ENCODE measurements at regions not wholly inside any gene's neighbourhood (a gene's known extent, or its start where the extent isn't known, plus 50 kb on each side); places are given as distances from the start of the nearest gene placed in this dataset.

- H3K36me3 ChIP-seq (ENCODE audit: control insufficient read depth in 2 of 3, insufficient read depth in 3 of 3, low read length in 3 of 3), result no peaks in the 10 kb centered on the region
- H3K4me3 ChIP-seq (ENCODE audit: low read length in 3 of 3), result no peak overlapping the region
- peak in 2 of 5 donors; percentile 14 to 20 for DNase-seq
- intact Hi-C loops (cut with DNase I), result no loop called here
- H3K4me1 ChIP-seq (ENCODE audit: control insufficient read depth in 2 of 3, insufficient read depth in 2 of 3, low read depth in 1 of 3, low read length in 3 of 3), result no peaks in the 10 kb centered on the region
- no peak for FAIRE-seq
- no peaks in the 10 kb centered on the region for H3K27me3 ChIP-seq (ENCODE audit: control insufficient read depth, insufficient read depth, low read length)
- no peak overlapping the region for H3K27ac ChIP-seq (ENCODE audit: low read depth in 2 of 2, low read length in 2 of 2)
- no peaks in the 10 kb centered on the region for H3K9me3 ChIP-seq (ENCODE audit: control insufficient read depth in 2 of 3, insufficient read depth in 1 of 3, low read length in 3 of 3)
- no peak for TF ChIP-seq CTCF (IDR thresholded peaks at IDR 0.05; ENCODE audit: borderline replicate concordance, extremely low read depth, insufficient read depth)
- H3K9ac ChIP-seq (ENCODE audit: low read length in 3 of 3), result no peak overlapping the region
Measured at GRCh38 chr14:43168371-43168925, 1338.6 kb downstream of the FSCB start.

GRCh38 chr14:43166163-43166562 lies 1340.9 kb downstream of the FSCB start:
- H3K36me3 ChIP-seq (ENCODE audit: control insufficient read depth in 2 of 3, insufficient read depth in 3 of 3, low read length in 3 of 3), result no peaks in the 10 kb centered on the region
- no peak for TF ChIP-seq CTCF (IDR thresholded peaks at IDR 0.05; ENCODE audit: borderline replicate concordance, extremely low read depth, insufficient read depth)
- DNase-seq (no peak), FAIRE-seq (no peak)
- no peak overlapping the region for H3K9ac ChIP-seq (ENCODE audit: low read length in 3 of 3)
- H3K4me3 ChIP-seq (ENCODE audit: low read length in 3 of 3), result no peak overlapping the region
- H3K27me3 ChIP-seq (ENCODE audit: control insufficient read depth, insufficient read depth, low read length), result no peaks in the 10 kb centered on the region
- H3K4me1 ChIP-seq (ENCODE audit: control insufficient read depth in 2 of 3, insufficient read depth in 2 of 3, low read depth in 1 of 3, low read length in 3 of 3), result no peaks in the 10 kb centered on the region
- H3K27ac ChIP-seq (ENCODE audit: low read depth in 2 of 2, low read length in 2 of 2), result no peak overlapping the region
- H3K9me3 ChIP-seq (ENCODE audit: control insufficient read depth in 2 of 3, insufficient read depth in 1 of 3, low read length in 3 of 3), result no peaks in the 10 kb centered on the region
- intact Hi-C loops (cut with DNase I), result no loop called here

- no peak for TF ChIP-seq CTCF (IDR thresholded peaks at IDR 0.05; ENCODE audit: borderline replicate concordance, extremely low read depth, insufficient read depth)
- Histone ChIP-seq H3K36me3 (ENCODE audit: control insufficient read depth in 2 of 3, insufficient read depth in 3 of 3, low read length in 3 of 3) (no peaks in the 10 kb centered on the region), H3K9me3 (ENCODE audit: control insufficient read depth in 2 of 3, insufficient read depth in 1 of 3, low read length in 3 of 3) (no peaks in the 10 kb centered on the region), H3K4me3 (ENCODE audit: low read length in 3 of 3) (no peak overlapping the region), H3K27me3 (ENCODE audit: control insufficient read depth, insufficient read depth, low read length) (no peaks in the 10 kb centered on the region), H3K9ac (ENCODE audit: low read length in 3 of 3) (no peak overlapping the region), H3K27ac (ENCODE audit: low read depth in 2 of 2, low read length in 2 of 2) (no peak overlapping the region), H3K4me1 (ENCODE audit: control insufficient read depth in 2 of 3, insufficient read depth in 2 of 3, low read depth in 1 of 3, low read length in 3 of 3) (no peaks in the 10 kb centered on the region)
- DNase-seq, result no peak
- intact Hi-C loops (cut with DNase I), result no loop called here
- no peak for FAIRE-seq
Measured at GRCh38 chr14:43165651-43166050, 1341.4 kb downstream of the FSCB start.

GRCh38 chr14:43161477-43161876 lies 1345.6 kb downstream of the FSCB start:
- H3K9ac ChIP-seq (ENCODE audit: low read length in 3 of 3), result no peak overlapping the region
- no peak overlapping the region for H3K4me3 ChIP-seq (ENCODE audit: low read length in 3 of 3)
- intact Hi-C loops (cut with DNase I), result no loop called here
- DNase-seq (no peak), FAIRE-seq (no peak)
- no peaks in the 10 kb centered on the region for H3K27me3 ChIP-seq (ENCODE audit: control insufficient read depth, insufficient read depth, low read length)
- no peaks in the 10 kb centered on the region for H3K36me3 ChIP-seq (ENCODE audit: control insufficient read depth in 2 of 3, insufficient read depth in 3 of 3, low read length in 3 of 3)
- TF ChIP-seq CTCF (IDR thresholded peaks at IDR 0.05; ENCODE audit: borderline replicate concordance, extremely low read depth, insufficient read depth), result no peak
- H3K4me1 ChIP-seq (ENCODE audit: control insufficient read depth in 2 of 3, insufficient read depth in 2 of 3, low read depth in 1 of 3, low read length in 3 of 3), result no peaks in the 10 kb centered on the region
- no peak overlapping the region for H3K27ac ChIP-seq (ENCODE audit: low read depth in 2 of 2, low read length in 2 of 2)
- no peaks in the 10 kb centered on the region for H3K9me3 ChIP-seq (ENCODE audit: control insufficient read depth in 2 of 3, insufficient read depth in 1 of 3, low read length in 3 of 3)

Measured in kidney (tissue), 13 donors.